Osteoblast (primary cell): ENCODE measurements at regions not wholly inside any gene's neighbourhood (a gene's known extent, or its start where the extent isn't known, plus 50 kb on each side); places are given as distances from the start of the nearest gene placed in this dataset.

Source experiments
- DNase-seq: peaks from one replicate; pipeline ENCODE4 v3.0.0; 2011; ENCODE audit warnings: low spot score, mixed read lengths; ENCODE audit not compliant: insufficient read length; ENCODE audit errors: missing footprints
- H2AFZ ChIP-seq: 2 replicates; pipeline ENCODE4 v1.6.0; 2011; ENCODE audit warnings: mild to moderate bottlenecking, low read length
- H3K27ac ChIP-seq: 2 replicates; pipeline ENCODE4 v1.5.1; 2011; ENCODE audit warnings: mild to moderate bottlenecking, low read depth, low read length, moderate library complexity
- H3K27me3 ChIP-seq: 2 replicates; pipeline ENCODE4 v1.6.0; 2012; ENCODE audit warnings: mild to moderate bottlenecking, control low read depth, inconsistent platforms, low read length, moderate library complexity; ENCODE audit not compliant: insufficient read depth
- H3K36me3 ChIP-seq: 2 replicates; pipeline ENCODE4 v1.5.1; 2011; ENCODE audit warnings: mild to moderate bottlenecking, low read length, control low read depth, moderate library complexity; ENCODE audit not compliant: insufficient read depth
- H3K4me1 ChIP-seq: 2 replicates; pipeline ENCODE4 v1.5.1; 2011; ENCODE audit warnings: mild to moderate bottlenecking, low read length, control low read depth, moderate library complexity; ENCODE audit not compliant: insufficient read depth
- H3K4me2 ChIP-seq: 2 replicates; pipeline ENCODE4 v1.6.0; 2011; ENCODE audit warnings: mild to moderate bottlenecking, low read length; ENCODE audit not compliant: insufficient read depth
- H3K4me3 ChIP-seq: fragments of 200-600 bp; sonication (generic); 3 replicates; pipeline ENCODE4 v1.5.1; 2012; ENCODE audit warnings: mild to moderate bottlenecking, low read length, inconsistent platforms; ENCODE audit not compliant: insufficient read depth
- H3K79me2 ChIP-seq: 2 replicates; pipeline ENCODE4 v1.6.0; 2012; ENCODE audit warnings: mild to moderate bottlenecking, low read length, control low read depth, inconsistent platforms; ENCODE audit not compliant: insufficient read depth
- H3K9me3 ChIP-seq: 2 replicates; pipeline ENCODE4 v1.5.1; 2011; ENCODE audit warnings: low read depth, low read length, control low read depth
- H4K20me1 ChIP-seq: 2 replicates; pipeline ENCODE4 v1.6.0; 2012; ENCODE audit warnings: mild to moderate bottlenecking, low read length, control low read depth; ENCODE audit not compliant: insufficient read depth
- CTCF ChIP-seq: IDR thresholded peaks from 2 replicates; pipeline ENCODE4 v1.5.1; 2011; ENCODE audit warnings: mild to moderate bottlenecking, low read depth, low read length, moderate library complexity; ENCODE audit errors: extremely low read depth

DNA sequence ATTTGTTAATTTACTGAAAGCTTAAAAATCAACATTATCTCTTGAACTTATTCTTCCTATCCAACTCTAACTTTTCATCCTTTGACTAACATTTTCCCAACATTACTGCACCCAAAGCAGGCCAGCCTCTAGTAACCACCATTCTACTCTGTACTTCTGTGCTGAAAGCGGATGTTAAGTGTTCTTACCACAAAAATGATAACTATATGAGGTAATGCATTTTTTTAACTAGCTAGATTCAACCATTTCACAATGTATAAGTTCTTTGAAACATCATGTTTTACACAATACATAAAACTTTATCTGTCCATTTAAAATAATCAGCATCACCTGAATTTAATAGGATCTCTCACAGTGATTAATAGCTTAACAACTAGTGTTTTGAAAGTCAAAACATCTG, 468.5 kb upstream of the MGAT4C start:
- Histone ChIP-seq H3K36me3 (no peaks in the 10 kb centered on the region), H2AFZ (peak overlapping the region; percentile 11), H3K27me3 (no peaks in the 10 kb centered on the region), H3K9me3 (no peaks in the 10 kb centered on the region), H3K79me2 (no peaks in the 10 kb centered on the region), H3K4me3 (no peak overlapping the region), H3K4me2 (no peak overlapping the region), H4K20me1 (no peaks in the 10 kb centered on the region), H3K4me1 (peaks cover 8% of the 10 kb centered on the region), H3K27ac (peak overlapping the region; percentile 38)
- DNase-seq = peak; percentile 27
- TF ChIP-seq CTCF = no peak

DNA sequence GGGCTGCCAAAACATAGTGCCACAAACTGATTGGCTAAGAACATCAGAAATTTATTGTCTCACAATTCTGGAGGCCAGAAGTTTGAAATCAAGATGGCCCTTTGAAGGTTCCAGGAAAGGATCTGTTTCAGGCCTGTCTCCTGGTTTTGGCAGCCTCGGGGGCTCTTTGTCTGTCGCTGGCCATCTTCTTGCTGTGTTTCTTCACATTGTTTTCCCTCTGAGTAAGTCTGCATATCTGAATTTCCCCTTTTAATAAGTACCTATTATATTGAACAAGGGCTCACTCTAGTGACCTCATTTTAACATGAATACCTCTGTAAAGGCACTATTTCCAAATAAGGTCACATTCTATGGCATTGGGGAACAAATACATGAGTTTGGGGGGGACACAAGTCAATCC, 467.1 kb upstream of the MGAT4C start:
- no peak for TF ChIP-seq CTCF
- no peak for DNase-seq

GRCh38 chr12:86721713-86722397, 465.7 kb upstream of the MGAT4C start:
- no peak for DNase-seq

More for the DNA sequence above, 467.1 kb upstream of the MGAT4C start:
- H4K20me1 ChIP-seq = no peaks in the 10 kb centered on the region
- H3K4me2 ChIP-seq = no peak overlapping the region
- no peaks in the 10 kb centered on the region for H3K27me3 ChIP-seq
- peaks cover 8% of the 10 kb centered on the region for H3K4me1 ChIP-seq
- H3K9me3 ChIP-seq = peaks cover 3% of the 10 kb centered on the region
- H3K27ac ChIP-seq = no peak overlapping the region
- no peak overlapping the region for H3K4me3 ChIP-seq
- H2AFZ ChIP-seq = peak overlapping the region; percentile 75
- H3K36me3 ChIP-seq = no peaks in the 10 kb centered on the region
- no peaks in the 10 kb centered on the region for H3K79me2 ChIP-seq

More at GRCh38 chr12:86721713-86722397, 465.7 kb upstream of the MGAT4C start:
- Histone ChIP-seq H3K36me3 (no peaks in the 10 kb centered on the region), H3K4me1 (peaks cover 8% of the 10 kb centered on the region), H3K79me2 (no peaks in the 10 kb centered on the region), H4K20me1 (no peaks in the 10 kb centered on the region), H3K27me3 (no peaks in the 10 kb centered on the region), H3K4me3 (no peak overlapping the region), H3K27ac (no peak overlapping the region), H2AFZ (peak overlapping the region; percentile 71), H3K4me2 (no peak overlapping the region), H3K9me3 (peaks cover 3% of the 10 kb centered on the region)
- no peak for TF ChIP-seq CTCF
